AG04449 (cell line): ENCODE measurements at regions not wholly inside any gene's neighbourhood (a gene's known extent, or its start where the extent isn't known, plus 50 kb on each side); places are given as distances from the start of the nearest gene placed in this dataset.
"Not testable (repeated sequence)": the region's sequence is repeated elsewhere in the genome, so short reads cannot be mapped to it uniquely, and the experiment has no call there.

ENCODE experiments used
- CTCF ChIA-PET: fragments of 350-600 bp; formaldehyde crosslinking; extraction: SDS; loops from one replicate; lab custom pipeline; 2021; ENCODE audit warnings: antibody characterized with exemption; lab: Yijun Ruan, JAX
- POLR2A ChIA-PET: fragments of 400-600, 350-600 bp; formaldehyde crosslinking; extraction: SDS; loops from one replicate; lab custom pipeline; 2020; ENCODE audit warnings: antibody characterized with exemption, inconsistent platforms; lab: Yijun Ruan, JAX
- DNase-seq: peaks from one replicate; pipeline ENCODE4 v3.0.0-alpha.2; 2010; ENCODE audit warnings: low read depth, low spot score
- H3K4me3 ChIP-seq: 2 replicates; pipeline ENCODE4 v1.5.1; 2011; ENCODE audit warnings: low read depth, mild to moderate bottlenecking, control low read depth, low read length
- TF ChIP-seq, protein P1 (sequence below): IDR thresholded peaks from one replicate; pipeline ENCODE4 v1.5.1; 2011; ENCODE audit warnings: mild to moderate bottlenecking, moderate library complexity, low read length, control low read depth, inconsistent platforms; ENCODE audit not compliant: insufficient read depth; ENCODE audit errors: missing control alignments

- TF ChIP-seq, protein P1, sequence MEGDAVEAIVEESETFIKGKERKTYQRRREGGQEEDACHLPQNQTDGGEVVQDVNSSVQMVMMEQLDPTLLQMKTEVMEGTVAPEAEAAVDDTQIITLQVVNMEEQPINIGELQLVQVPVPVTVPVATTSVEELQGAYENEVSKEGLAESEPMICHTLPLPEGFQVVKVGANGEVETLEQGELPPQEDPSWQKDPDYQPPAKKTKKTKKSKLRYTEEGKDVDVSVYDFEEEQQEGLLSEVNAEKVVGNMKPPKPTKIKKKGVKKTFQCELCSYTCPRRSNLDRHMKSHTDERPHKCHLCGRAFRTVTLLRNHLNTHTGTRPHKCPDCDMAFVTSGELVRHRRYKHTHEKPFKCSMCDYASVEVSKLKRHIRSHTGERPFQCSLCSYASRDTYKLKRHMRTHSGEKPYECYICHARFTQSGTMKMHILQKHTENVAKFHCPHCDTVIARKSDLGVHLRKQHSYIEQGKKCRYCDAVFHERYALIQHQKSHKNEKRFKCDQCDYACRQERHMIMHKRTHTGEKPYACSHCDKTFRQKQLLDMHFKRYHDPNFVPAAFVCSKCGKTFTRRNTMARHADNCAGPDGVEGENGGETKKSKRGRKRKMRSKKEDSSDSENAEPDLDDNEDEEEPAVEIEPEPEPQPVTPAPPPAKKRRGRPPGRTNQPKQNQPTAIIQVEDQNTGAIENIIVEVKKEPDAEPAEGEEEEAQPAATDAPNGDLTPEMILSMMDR, result no peak
- ChIA-PET CTCF (interaction anchor here (1.2 kb wide), 1 partner anchor 8 kb away, joined by 4 read pairs; no protein-coding TSS in a partner anchor), POLR2A (no interaction called here)
- DNase-seq, result no peak
- H3K4me3 ChIP-seq, result no peak overlapping the region
Measured at GRCh38 chr9:78097541-78097940, 65.9 kb upstream of the GNAQ start.

DNA sequence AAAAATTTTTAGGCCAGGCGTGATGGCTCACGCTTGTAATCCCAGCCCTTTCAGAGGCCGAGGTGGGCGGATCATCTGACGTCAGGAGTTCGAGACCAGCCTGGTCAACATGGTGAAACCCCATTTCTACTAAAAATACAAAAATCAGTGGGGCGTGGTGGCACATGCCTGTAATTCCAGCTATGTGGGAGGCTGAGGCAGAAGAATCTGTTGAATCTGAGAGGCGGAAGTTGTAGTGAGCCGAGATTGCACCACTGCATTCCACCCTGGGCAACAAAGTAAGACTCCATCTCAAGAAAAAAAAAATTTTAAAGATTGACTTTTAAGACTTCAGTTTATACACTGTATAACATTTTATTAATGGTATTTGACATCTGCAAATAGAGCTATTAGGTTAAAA is 60.1 kb upstream of the GNAQ start:
- CTCF ChIA-PET, result interaction anchor here (0.8 kb wide), 1 partner anchor 30 kb away, joined by 3 read pairs; no protein-coding TSS in a partner anchor
- POLR2A ChIA-PET, result no interaction called here
- DNase-seq, result no peak
- TF ChIP-seq, protein P1, result no peak
- H3K4me3 ChIP-seq, result no peak overlapping the region

DNA sequence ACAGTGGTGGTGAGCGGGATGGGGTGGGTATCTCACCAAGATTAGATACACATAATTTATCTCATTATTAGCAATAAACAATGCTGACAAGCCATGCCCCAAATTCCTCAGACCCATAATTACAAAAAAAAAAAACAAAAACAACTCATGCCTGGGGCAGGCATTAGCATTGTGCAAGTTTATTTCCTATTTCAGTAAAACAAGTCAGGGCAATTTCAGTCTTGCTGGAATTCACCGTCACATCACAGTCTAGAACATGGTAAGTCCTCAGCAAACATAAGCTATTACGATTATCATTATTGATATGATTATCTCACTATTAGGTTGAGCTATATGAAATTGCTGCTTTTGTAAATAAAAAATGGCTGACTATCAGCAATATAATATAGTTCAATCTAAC is 57.5 kb upstream of the GNAQ start:
- H3K4me3 ChIP-seq, result no peak overlapping the region
- TF ChIP-seq, protein P1, result no peak
- CTCF ChIA-PET, result no interaction called here
- DNase-seq, result no peak
- POLR2A ChIA-PET, result no interaction called here

DNA sequence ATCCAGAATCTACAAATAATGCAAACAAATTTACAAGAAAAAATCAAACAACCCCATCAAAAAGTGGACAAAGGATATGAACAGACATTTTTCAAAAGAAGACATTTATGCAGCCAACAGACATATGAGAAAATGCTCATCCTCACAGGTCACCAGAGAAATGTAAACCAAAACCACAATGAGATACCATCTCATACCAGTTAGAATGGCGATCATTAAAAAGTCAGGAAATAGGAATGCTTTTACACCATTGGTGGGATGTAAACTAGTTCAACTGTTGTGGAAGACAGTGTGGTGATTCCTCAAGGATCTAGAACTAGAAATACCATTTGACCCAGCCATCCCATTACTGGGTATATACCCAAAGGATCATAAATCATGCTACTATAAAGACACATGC is 56.6 kb upstream of the GNAQ start:
- H3K4me3 ChIP-seq, CTCF ChIA-PET, DNase-seq, POLR2A ChIA-PET: not testable (repeated sequence)
